DND-41 (cell line): ENCODE measurements at regions not wholly inside any gene's neighbourhood (a gene's known extent, or its start where the extent isn't known, plus 50 kb on each side); places are given as distances from the start of the nearest gene placed in this dataset.

ENCODE experiments used
- ATAC-seq: fragments of 200-7000 bp; cut with Tn5 transposase; 3 replicates; pipeline ENCODE4 v1.9.1; 2021; ENCODE audit warnings: low read depth; ENCODE audit not compliant: insufficient read depth
- DNase-seq: peaks from one replicate; pipeline ENCODE4 v3.0.0-alpha.2; 2020
- H2AFZ ChIP-seq: 2 replicates; pipeline ENCODE4 v1.6.0; 2012; ENCODE audit warnings: low read depth, low read length
- H3K27ac ChIP-seq: 2 replicates; pipeline ENCODE4 v1.5.1; 2012; ENCODE audit warnings: low read length, inconsistent platforms
- H3K27me3 ChIP-seq: fragments of 200-600 bp; sonication (generic); 2 replicates; pipeline ENCODE4 v1.6.0; 2012; ENCODE audit warnings: low read length, mild to moderate bottlenecking, inconsistent platforms; ENCODE audit not compliant: insufficient read depth, poor library complexity
- H3K36me3 ChIP-seq: 2 replicates; pipeline ENCODE4 v1.5.1; 2012; ENCODE audit warnings: low read length, inconsistent platforms; ENCODE audit not compliant: insufficient read depth
- H3K4me1 ChIP-seq: 2 replicates; pipeline ENCODE4 v1.5.1; 2012; ENCODE audit warnings: mild to moderate bottlenecking, low read length; ENCODE audit not compliant: insufficient read depth
- H3K4me2 ChIP-seq: 2 replicates; pipeline ENCODE4 v1.6.0; 2012; ENCODE audit warnings: mild to moderate bottlenecking, moderate library complexity, low read length, inconsistent platforms; ENCODE audit not compliant: insufficient read depth
- H3K4me3 ChIP-seq, 2 experiments: fragments of 200-600 bp in 1 of 2; shearing (Covaris generic) in 1 of 2; 2 replicates each; pipeline ENCODE4 v1.5.1; 2012 to 2016; ENCODE audit warnings: inconsistent platforms in 2 of 2, low read length in 2 of 2, mild to moderate bottlenecking in 2 of 2, low read depth in 1 of 2, moderate library complexity in 1 of 2
- H3K79me2 ChIP-seq: 2 replicates; pipeline ENCODE4 v1.6.0; 2012; ENCODE audit warnings: low read length, inconsistent platforms; ENCODE audit not compliant: insufficient read depth
- H3K9ac ChIP-seq: 2 replicates; pipeline ENCODE4 v1.6.0; 2012; ENCODE audit warnings: low read depth, mild to moderate bottlenecking, inconsistent platforms, low read length, moderate library complexity
- H3K9me3 ChIP-seq: 2 replicates; pipeline ENCODE4 v1.5.1; 2012; ENCODE audit warnings: low read length, moderate library complexity, mild to moderate bottlenecking, inconsistent platforms; ENCODE audit not compliant: insufficient read depth, severe bottlenecking
- H4K20me1 ChIP-seq: 2 replicates; pipeline ENCODE4 v1.6.0; 2012; ENCODE audit warnings: low read length; ENCODE audit not compliant: insufficient read depth
- CTCF ChIP-seq: IDR thresholded peaks from 2 replicates; pipeline ENCODE4 v1.5.1; 2012; ENCODE audit warnings: borderline replicate concordance, low read length, moderate library complexity, mild to moderate bottlenecking; ENCODE audit not compliant: poor library complexity, severe bottlenecking; ENCODE audit errors: extremely low read depth
- EZH2 ChIP-seq: IDR thresholded peaks from 3 replicates; pipeline ENCODE4 v1.6.1; 2012; ENCODE audit warnings: borderline replicate concordance, low read depth, mild to moderate bottlenecking, moderate library complexity, low read length, inconsistent platforms; ENCODE audit not compliant: severe bottlenecking

GRCh38 chr4:35966566-35966965, 277.7 kb downstream of the ARAP2 start:
- Histone ChIP-seq H3K4me2 (no peak overlapping the region), H3K9me3 (no peaks in the 10 kb centered on the region), H3K27me3 (no peaks in the 10 kb centered on the region), H3K4me3 (no peak overlapping the region), H3K79me2 (no peaks in the 10 kb centered on the region), H3K9ac (no peak overlapping the region), H2AFZ (no peak overlapping the region), H4K20me1 (no peaks in the 10 kb centered on the region), H3K4me1 (no peaks in the 10 kb centered on the region), H3K36me3 (no peaks in the 10 kb centered on the region), H3K27ac (no peak overlapping the region)
- no peak for ATAC-seq
- TF ChIP-seq CTCF: no peak
- no peak for TF ChIP-seq EZH2
- no peak for DNase-seq

- Histone ChIP-seq H2AFZ (no peak overlapping the region), H3K36me3 (no peaks in the 10 kb centered on the region), H3K27ac (no peak overlapping the region), H3K79me2 (no peaks in the 10 kb centered on the region), H3K9ac (no peak overlapping the region), H3K4me1 (no peaks in the 10 kb centered on the region), H3K27me3 (no peaks in the 10 kb centered on the region), H3K4me2 (no peak overlapping the region), H3K4me3 (no peak overlapping the region), H3K9me3 (no peaks in the 10 kb centered on the region), H4K20me1 (no peaks in the 10 kb centered on the region)
- ATAC-seq (no peak), DNase-seq (no peak)
- TF ChIP-seq EZH2 (no peak), CTCF (no peak)
Measured at GRCh38 chr4:35970366-35970960, 273.9 kb downstream of the ARAP2 start.

- no peak for ATAC-seq
- Histone ChIP-seq H4K20me1 (no peaks in the 10 kb centered on the region), H3K4me1 (no peaks in the 10 kb centered on the region), H2AFZ (no peak overlapping the region), H3K9ac (no peak overlapping the region), H3K4me3 (no peak overlapping the region), H3K36me3 (no peaks in the 10 kb centered on the region), H3K27me3 (no peaks in the 10 kb centered on the region), H3K27ac (no peak overlapping the region), H3K9me3 (no peaks in the 10 kb centered on the region), H3K79me2 (no peaks in the 10 kb centered on the region), H3K4me2 (no peak overlapping the region)
- no peak for DNase-seq
- TF ChIP-seq CTCF: no peak
Measured at GRCh38 chr4:35972814-35973213, 271.5 kb downstream of the ARAP2 start.
